HG02623 (cell line): ENCODE measurements at regions not wholly inside any gene's neighbourhood (a gene's known extent, or its start where the extent isn't known, plus 50 kb on each side); places are given as distances from the start of the nearest gene placed in this dataset.
"Not testable (repeated sequence)": the region's sequence is repeated elsewhere in the genome, so short reads cannot be mapped to it uniquely, and the experiment has no call there.

Experiments used
- ATAC-seq: cut with Tn5 transposase; IDR thresholded peaks from one replicate; pipeline ENCODE4 v1.9.1; 2021; ENCODE audit warnings: moderate library complexity; ENCODE audit not compliant: unreplicated experiment

DNA sequence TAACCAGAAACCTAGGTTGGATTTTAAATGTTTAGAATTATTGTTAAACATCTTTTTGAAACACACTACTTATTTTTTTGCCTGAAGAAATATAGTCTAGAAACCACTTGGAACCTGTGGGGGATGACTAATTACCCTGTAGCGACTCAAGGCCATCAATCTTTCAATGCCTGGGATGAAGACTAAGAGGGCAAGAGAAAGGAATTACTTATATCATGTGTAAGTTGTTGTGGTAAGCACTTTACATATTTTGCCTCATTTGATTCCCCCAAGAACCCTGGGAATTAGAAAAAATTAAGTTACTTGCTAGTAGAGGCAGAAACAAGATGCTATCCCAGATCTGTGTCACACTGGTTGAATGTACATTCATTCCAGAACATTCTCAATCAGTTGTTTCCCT, 170.9 kb upstream of the GRIA3 start:
- ATAC-seq: no peak

DNA sequence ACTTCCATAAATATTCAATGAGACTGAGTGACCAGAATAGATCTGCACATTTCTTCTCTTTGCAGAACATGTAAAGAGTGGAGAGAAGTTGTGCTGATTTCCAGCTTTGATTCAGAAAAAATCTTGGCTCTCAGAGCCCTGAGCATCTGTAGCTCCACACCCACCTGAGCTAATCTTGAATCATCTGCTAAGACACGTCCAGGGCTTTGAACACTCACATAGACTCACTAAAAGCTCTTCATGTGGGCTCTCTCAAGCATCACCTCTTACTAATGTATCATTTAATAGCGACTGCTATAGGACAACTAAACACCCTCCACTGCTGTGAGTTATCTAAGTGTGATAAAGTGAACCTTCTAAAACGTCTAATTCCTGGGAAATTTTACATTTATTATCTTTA, 147.7 kb upstream of the GRIA3 start:
- no peak for ATAC-seq

DNA sequence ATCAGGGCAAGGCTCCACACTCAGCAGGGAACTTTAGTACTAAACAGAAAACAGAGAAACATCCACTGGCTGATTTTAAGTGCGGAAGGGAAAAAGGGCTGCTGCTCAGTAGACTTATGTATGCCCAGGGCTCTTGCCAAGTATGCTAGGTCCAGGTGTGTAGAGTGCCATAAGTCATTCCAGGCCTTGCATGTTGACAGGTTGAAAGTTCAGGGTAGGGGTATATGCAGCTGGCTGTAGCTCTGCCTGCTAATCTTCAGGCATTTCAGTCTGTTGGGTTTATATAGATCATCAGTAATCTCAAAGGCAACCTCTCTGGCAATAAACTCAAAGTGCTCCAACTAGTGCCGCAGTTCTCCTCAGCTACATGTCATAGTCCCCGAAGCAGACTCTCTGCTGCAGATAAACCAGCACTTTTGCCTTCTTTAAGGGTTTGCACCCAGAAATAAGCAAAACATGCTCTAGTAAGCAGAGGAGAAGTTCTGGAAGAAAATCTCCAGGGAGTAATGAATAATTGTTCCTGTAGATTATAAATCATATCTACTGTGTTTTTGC, 134.9 kb upstream of the GRIA3 start:
- no peak for ATAC-seq

DNA sequence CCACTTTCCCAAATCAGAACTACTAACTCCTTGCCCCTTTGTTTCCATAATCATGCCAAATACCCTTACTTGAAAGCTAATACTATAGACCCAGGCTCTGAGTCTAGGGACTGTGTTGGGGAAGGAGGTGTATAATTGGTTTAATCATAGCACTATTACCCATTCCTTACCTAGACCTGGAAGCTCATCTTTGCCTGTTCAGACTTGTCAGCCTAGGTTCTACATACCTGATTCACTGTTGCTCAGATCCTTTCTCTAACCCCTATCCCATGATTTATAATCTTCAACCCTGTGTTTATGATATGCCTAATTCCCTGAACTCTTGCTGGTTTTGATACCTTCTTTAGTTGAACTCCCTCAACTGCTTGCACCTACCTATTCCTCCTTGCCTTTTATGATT, 123.1 kb upstream of the GRIA3 start:
- no peak for ATAC-seq

DNA sequence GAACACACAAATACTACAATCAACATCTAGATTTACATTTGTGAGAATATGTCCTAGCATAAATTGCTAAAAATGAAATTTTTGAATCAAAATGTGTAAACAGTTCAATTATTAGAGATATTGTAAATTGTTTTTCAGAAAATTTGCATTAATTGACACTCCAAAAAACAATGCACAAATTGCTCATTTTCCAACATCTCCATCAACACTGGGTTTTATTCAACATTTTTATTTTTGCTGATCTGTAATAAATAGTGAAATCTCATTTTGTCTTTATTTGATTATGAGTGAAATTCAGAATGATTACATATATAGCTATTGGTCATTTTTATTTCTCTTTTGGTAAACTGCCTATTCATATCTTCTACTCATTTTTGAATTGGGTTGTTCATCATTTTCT, 120.0 kb upstream of the GRIA3 start:
- no peak for ATAC-seq

DNA sequence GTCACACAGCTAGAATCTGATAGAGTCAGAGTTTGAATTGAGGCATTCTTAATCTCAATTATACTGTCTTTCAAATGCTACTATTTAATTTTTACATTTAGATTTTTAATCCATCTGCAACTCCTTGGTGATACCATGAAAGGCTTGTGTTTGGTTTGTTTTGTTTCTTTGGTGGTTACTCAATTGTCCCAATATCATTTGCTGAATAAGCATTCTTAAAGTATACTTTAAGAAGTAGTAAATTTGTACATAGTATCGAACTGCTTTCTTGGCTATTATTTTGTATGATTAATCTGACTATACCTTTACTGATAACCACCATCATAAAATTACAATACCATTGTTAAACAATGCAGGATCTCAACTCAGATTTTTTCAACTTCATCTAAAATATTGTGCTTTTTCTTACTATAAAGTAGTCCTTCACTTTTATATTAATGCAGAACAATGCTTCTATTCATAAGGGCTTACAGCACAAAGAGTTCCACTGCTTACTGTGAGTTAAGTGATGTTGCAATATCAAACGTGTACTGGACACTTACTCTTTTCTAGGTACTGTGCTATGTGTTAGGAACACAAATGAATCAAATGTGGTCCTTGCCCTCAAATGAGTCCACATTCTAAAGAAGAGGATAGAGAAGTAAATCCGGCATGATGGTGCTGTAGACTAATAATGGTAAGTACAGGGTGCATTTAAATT, 111.2 kb upstream of the GRIA3 start:
- ATAC-seq: no peak

DNA sequence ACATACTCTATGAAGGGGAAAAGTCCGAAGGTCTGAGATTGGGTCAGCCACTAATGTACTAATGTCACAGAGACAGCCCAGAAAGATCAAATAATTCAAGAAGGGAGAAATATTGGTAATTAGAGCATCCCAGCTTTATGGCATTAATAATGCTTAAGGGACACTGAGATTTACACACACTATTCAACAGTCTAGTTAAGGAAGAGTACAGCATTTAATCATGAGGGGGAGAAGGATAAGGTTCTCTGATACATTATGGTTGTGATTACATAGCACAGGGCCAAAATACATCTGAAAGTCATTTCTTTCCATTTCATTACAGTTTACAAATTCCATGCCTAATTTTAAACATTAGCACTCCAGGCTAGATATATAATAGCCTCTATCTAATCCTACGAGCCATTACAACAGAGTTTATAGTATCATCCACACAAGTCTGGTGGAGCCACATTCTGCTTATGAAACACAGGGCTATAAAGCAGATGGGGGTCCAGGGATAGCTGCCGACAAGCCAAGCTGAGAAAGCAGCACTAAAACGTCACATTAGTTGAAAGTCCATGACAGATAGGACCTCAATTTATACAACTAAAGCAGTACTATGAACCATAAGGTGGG, 108.0 kb upstream of the GRIA3 start:
- no peak for ATAC-seq

DNA sequence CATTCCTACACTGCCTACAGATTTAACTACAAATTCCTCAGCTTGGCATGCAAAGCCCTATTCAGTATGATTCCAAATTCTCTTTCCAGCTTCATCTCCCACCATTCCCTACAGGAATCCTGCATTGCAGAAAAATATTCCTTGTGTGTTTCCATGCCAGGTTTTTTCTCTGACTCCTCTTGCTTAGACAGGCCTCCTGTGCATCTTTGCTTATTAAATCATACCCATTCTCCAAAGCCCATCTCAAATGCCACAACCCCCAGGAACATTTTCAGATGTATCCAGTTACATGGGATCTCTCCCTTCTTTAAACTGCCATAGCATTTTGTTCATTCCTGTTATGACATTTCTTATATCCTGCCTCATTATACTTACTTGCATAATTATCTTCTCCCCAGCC, 106.4 kb upstream of the GRIA3 start:
- no peak for ATAC-seq

DNA sequence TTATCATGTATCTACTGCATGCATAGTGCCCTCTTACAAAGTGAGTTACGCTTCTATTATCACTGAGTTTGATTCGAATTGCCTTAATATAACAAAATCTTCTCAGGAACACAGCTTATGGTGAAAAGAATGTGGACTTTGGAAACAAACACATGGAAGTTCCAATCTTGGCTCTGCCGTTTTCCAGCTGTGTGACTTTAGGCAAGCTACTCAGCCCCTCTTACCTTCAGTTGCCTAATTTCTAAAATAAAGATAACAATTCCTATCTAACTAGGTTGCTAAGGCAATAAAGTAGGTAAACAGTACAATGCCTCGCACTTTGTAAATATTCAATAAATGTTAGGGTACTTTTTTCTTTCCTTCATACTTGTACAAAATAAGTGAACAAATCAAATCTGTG, 104.0 kb upstream of the GRIA3 start:
- no peak for ATAC-seq

DNA sequence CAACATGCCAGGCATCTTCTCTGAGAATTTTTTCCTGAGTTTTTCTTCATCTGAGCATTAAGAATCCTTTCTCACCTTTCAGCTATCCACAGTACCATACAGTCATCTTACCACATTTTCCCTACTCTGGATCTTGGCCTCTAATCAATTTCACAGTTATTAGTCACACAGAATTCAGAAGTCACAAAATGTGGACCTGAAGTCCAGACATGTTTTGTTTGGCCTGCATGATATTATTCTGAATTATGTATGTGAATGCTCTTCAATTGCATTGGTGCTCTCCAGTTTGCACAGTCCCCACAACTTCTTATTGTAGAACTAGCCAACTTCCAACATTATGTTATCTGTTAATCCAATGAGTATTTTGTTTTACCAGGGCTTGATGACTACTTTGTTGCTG, 102.3 kb upstream of the GRIA3 start:
- ATAC-seq: no peak

DNA sequence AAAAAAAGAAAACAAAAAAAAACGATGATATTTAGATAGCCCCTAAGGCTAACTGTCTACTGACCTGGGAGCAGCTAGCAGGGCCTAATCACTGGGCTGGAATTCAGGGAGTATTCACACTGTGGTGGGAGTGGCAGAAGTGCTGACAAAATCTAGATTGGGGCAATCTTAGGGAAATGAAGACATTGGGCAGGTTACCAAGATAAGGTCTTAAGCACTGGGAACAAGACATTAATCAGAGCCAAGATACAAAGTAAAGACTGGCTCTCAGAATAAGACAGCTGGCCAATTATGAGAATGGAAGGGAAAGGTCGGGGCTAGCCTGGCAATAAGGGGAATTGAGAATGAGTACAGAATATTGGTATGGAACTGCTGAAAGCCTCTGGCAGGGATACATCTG, 100.2 kb upstream of the GRIA3 start:
- ATAC-seq: no peak

DNA sequence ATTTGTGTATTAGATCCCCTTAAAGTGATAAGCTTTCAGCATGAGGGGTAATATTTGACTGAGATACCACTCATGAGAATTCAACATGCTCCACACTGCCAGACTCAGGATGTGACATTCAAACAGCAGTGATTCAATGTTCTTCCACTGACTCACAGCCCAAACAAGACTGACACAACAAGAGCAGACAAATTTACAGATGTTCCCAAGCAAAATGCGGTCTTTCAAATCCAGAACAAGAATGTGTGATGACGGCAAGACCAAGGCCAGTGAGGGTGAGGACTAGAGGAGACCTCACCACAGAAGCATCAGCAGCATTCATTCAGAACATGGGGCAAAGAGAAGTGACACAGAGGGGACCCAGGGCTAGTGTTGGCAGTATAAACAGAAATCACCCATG, 99.3 kb upstream of the GRIA3 start:
- ATAC-seq: no peak

DNA sequence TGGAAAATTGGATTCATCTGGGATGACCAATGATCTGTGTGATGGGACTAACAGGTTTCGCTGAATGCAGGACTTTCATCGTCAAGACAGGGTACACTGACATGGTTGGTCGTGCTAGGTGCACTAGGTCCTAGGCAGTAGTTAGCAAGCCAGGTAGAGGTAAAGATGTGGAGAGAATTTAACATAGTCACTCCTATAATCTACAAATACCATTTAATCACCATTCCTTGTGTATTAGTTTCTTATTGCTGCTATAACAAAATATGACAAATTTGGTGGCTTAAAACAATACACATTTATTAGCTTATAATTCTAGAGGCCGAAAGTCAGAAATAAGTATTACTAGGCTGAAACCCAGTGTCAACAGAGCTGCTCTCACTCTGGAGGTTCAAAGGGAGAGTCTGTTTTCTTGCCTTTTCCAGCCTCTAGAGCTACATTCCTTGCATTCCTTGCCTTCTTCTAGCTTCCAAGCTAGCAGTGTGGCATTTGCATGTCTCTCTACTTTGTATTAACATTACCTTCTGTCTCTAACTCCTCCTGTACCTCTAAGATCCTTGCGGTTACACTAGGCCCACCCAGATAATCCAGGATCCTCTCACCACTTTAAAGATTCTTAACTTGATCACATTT, 98.7 kb upstream of the GRIA3 start:
- ATAC-seq: no peak

DNA sequence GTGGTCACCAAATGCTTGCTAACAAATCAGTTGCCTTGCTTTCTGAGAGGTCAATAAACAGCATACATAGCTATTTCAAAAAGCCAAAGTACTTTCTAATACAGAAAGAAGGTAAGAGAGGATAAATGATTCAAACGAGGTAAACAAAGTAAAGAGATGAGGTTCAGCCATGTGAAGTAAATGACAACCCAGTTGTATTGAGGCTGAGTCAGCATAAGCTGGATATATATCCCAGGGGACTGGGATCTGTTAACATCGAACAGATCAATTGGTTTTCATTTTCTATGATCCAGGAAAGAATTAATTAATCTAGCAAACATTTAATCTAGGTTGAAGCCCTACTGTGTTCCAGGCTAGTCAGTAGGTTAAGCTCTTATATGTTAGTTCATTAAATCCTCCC, 97.3 kb upstream of the GRIA3 start:
- no peak for ATAC-seq

DNA sequence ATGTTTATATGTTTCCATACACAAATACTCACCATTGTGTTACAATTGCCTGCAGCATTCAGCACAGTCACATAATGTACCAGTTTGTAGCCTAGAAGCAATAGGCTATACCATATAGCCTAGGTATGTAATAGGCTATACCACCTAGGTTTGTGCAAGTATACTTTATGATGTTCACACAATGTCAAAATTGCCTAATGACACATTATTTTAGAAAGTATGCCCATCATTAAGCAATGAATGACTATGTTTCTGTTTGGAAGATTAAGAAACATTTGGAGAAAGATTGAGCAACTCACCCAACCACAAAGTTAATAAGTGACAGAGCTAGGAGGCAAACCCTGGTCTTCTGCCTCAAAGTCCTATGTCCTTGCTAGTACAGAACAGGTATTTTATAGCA, 96.8 kb upstream of the GRIA3 start:
- no peak for ATAC-seq

DNA sequence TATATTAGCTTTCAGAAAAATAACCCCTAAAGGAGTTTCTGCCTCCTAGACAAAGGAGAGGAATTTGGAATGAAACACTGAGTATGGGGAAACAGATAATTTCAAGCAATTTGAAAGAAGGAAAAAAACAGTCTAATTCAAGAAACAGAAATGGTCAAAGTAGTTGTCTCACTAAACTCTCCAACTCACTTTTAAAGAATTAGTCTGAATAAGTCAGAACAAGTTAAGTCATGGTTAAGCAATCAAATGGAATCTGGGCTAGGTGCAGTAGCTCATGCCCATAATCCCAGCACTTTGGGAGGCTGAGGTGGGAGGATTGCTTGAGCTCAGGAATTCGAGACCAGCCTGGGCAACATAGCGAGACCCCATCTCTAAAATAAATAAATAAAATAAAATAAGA, 95.7 kb upstream of the GRIA3 start:
- ATAC-seq: no peak

DNA sequence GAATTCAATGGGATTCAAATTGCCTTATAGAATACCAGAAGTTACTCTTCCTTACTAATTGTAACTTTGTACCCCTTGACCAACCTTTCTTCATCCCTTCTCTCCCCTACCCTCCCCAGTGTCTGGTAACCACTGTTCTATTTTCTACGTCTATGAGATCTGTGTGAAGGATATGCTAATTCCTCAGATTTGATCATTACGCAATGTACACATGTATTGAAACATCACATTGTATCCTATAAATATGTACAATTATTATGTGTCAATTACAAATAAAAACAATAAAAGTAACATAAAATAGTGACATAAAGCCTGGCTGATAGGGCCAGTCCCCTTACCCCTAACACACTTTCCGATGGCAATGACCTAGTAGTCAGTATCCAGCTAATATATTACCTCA, 95.1 kb upstream of the GRIA3 start:
- ATAC-seq: no peak

DNA sequence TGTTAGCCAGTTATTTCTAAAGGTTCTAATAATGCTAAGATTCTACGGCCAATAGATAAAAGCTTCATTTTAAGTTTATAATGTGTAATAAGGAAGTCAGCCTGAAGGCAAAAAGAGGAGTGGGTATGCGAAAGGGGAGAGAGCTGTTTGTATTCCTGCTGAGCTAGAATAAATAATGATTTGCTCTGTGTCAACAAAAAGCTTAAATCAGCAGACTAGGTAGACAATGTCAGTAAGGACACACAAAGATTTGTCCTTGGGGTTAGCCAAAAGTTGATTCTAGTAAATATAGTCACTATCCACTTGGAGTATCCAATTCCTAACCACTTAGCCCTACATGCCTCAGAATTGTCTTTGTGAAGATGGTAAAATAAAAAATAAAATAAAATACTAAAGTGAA, 90.3 kb upstream of the GRIA3 start:
- no peak for ATAC-seq

DNA sequence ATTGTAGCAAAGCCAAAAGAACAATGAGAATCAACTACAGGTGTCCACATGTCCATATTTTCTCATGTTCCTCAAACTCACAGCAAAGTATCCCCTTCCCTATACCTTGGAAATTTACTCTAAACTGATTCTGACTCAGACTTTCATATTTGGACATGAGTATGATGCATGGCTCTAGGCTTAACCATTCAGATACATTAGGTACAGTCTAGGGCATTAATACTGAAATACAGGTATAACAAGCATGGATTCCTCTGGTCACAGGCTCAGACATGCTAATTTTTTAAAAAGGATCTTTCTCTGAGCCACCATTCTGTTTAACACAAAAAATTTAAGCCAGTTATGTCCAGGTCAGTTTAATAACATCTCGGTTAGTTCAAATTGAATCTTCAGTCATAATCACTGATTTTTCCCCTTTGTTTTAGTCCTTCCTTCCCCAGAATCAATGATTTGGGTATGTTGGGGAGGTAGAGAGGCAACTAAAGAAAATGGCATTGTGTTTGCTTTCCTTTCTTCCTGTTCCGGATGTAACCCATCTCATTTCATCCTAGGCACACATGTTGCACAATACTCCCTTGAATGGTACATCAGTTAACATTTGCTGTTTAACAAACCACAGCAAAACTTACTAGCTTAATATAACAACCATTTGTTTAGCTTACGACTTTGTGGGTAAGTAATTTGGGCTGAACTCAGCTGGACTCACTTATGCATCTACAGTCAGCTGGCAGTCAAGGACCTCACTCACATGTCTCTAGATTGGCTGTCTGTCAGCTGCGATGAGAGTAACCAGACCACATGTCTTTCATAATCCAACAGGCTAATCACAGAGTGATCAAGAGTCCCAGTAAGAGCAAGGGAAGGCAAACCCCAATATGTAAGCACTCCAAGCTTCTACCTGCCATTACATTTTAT, 75.3 kb upstream of the GRIA3 start:
- ATAC-seq: no peak

DNA sequence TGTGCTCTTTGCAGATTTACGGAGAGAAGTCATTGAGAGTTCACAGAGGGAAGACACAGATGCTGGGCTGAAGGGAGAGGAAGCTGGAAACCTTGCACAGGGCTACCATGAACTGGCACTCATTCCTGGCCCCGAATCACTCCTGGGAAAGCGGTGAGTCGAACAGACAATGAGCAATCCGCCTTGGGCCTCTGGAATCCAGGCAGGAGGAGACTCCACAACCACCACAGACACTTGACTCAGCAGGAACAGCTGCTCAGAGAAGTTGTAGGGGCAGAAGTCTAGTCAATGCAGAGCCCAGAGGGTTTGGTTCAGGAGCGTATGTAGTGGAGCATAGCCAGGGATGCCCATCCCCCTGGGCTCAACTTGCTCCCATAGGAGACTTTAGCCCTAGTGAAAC, 62.8 kb upstream of the GRIA3 start:
- no peak for ATAC-seq

DNA sequence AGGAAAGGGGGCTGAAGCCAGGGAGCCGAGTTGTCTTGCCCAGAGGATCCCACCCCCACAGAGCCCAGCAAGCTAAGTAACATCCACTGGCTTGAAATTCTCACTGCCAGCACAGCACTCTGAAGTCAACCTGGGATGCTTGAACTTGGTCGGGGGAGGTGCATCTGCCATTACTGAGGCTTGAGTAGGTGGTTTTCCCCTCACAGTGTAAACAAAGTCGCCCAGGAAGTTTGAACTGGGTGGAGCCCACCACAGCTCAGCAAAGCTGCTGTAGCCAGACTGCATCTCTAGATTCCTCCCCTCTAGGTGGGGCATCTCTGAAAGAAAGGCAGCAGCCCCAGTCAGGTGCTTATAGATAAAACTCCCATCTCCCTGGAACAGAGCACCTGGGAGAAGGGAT, 54.3 kb upstream of the GRIA3 start:
- not testable (repeated sequence) for ATAC-seq
